H1 (cell line): ENCODE measurements at regions not wholly inside any gene's neighbourhood (a gene's known extent, or its start where the extent isn't known, plus 50 kb on each side); places are given as distances from the start of the nearest gene placed in this dataset.

Experiments
- CTCF ChIA-PET: fragments of 300-600 bp; sonication (Branson Sonifier 250); formaldehyde crosslinking; loops from one replicate; lab custom pipeline; 2021; ENCODE audit not compliant: partially characterized antibody; lab: Charles Lee
- POLR2A ChIA-PET: fragments of 300-600 bp; sonication (Branson Sonifier 250); formaldehyde crosslinking; loops from one replicate; lab custom pipeline; 2021; ENCODE audit warnings: inconsistent platforms; ENCODE audit not compliant: partially characterized antibody; lab: Charles Lee
- DNase-seq, 2 experiments: peaks; one replicate each; pipeline versions ENCODE4 v3.0.0 to v3.0.0-alpha.2; 2010 to 2022; ENCODE audit warnings: low spot score in 2 of 2, low read depth in 1 of 2, mixed read lengths in 1 of 2
- FAIRE-seq: peaks from 2 replicates; lab custom pipeline; 2011; peaks lifted over from hg19 to GRCh38; lab: Jason Lieb, UNC
- H2AFZ ChIP-seq: 2 replicates; pipeline ENCODE4 v1.8.1; 2012; ENCODE audit warnings: low read length, inconsistent platforms
- H2AK5ac ChIP-seq: 2 replicates; pipeline ENCODE4 v1.6.1; 2013; ENCODE audit warnings: low read depth, low read length
- H2BK120ac ChIP-seq: replicated peaks from 2 replicates; pipeline ENCODE3; 2013; ENCODE audit warnings: low read depth, low read length, inconsistent platforms
- H2BK12ac ChIP-seq: 2 replicates; pipeline ENCODE4 v1.6.1; 2013; ENCODE audit warnings: low read depth, low read length
- H2BK15ac ChIP-seq: 2 replicates; pipeline ENCODE4 v1.6.1; 2013; ENCODE audit warnings: low read length
- H2BK20ac ChIP-seq: 2 replicates; pipeline ENCODE4 v1.6.1; 2013; ENCODE audit warnings: low read length
- H2BK5ac ChIP-seq: 2 replicates; pipeline ENCODE4 v1.6.1; 2013; ENCODE audit warnings: low read depth, low read length
- H3K14ac ChIP-seq: 2 replicates; pipeline ENCODE4 v1.6.1; 2013; ENCODE audit warnings: inconsistent platforms; ENCODE audit not compliant: insufficient read length
- H3K18ac ChIP-seq: 2 replicates; pipeline ENCODE4 v1.6.1; 2013; ENCODE audit warnings: low read length; ENCODE audit errors: extremely low read depth
- H3K23ac ChIP-seq: 2 replicates; pipeline ENCODE4 v1.6.1; 2013; ENCODE audit warnings: inconsistent platforms; ENCODE audit not compliant: insufficient read length
- H3K23me2 ChIP-seq: 2 replicates; pipeline ENCODE4 v1.6.1; 2013; ENCODE audit warnings: low read depth, low read length
- H3K27ac ChIP-seq: 2 replicates; pipeline ENCODE4 v1.6.1; 2011; ENCODE audit warnings: low read depth, low read length, inconsistent platforms
- H3K27me3 ChIP-seq, 4 experiments: replicated peaks in 1 of 4; 1 replicate in 1 of 4; 2 replicates in 3 of 4; pipeline versions ENCODE4 v1.6.1 to v1.8.1; 2011 to 2013; ENCODE audit warnings: low read length in 3 of 4, mild to moderate bottlenecking in 3 of 4, inconsistent platforms in 2 of 4, mixed read lengths in 2 of 4, moderate library complexity in 1 of 4; ENCODE audit not compliant: control insufficient read depth in 3 of 4, insufficient read depth in 3 of 4; ENCODE audit errors: extremely low read depth in 1 of 4
- H3K36me3 ChIP-seq, 4 experiments: 2 replicates each; pipeline versions ENCODE4 v1.6.1 to v1.8.1; 2011 to 2013; ENCODE audit warnings: mild to moderate bottlenecking in 4 of 4, low read length in 3 of 4, moderate library complexity in 2 of 4, control low read depth in 1 of 4, inconsistent platforms in 1 of 4; ENCODE audit not compliant: insufficient read depth in 4 of 4, control insufficient read depth in 2 of 4
- H3K4ac ChIP-seq: replicated peaks from 2 replicates; pipeline ENCODE3; 2013; ENCODE audit warnings: low read length, low read depth, mixed read lengths, inconsistent platforms; ENCODE audit not compliant: insufficient read length
- H3K4me1 ChIP-seq, 4 experiments: replicated peaks in 1 of 4; 1 replicate in 1 of 4; 2 replicates in 3 of 4; pipeline versions ENCODE4 v1.6.1 to v1.8.1; 2011 to 2013; ENCODE audit warnings: low read length in 3 of 4, inconsistent platforms in 2 of 4, mixed read lengths in 1 of 4; ENCODE audit not compliant: insufficient read depth in 4 of 4, control insufficient read depth in 3 of 4
- H3K4me2 ChIP-seq, 2 experiments: 2 replicates each; pipeline versions ENCODE4 v1.6.1 to v1.8.1; 2011 to 2013; ENCODE audit warnings: low read depth in 2 of 2, low read length in 2 of 2, control low read depth in 1 of 2, inconsistent platforms in 1 of 2, mild to moderate bottlenecking in 1 of 2; ENCODE audit not compliant: insufficient read depth in 1 of 2
- H3K4me3 ChIP-seq, 4 experiments: fragments of 200-600, 300-600 bp in 1 of 4; sonication (generic), shearing (Covaris generic), sonication (Bioruptor Twin) in 1 of 4; 2 replicates each; pipeline versions ENCODE4 v1.5.1 to v1.8.1; 2011 to 2016; ENCODE audit warnings: low read length in 4 of 4, low read depth in 3 of 4, control low read depth in 2 of 4, inconsistent platforms in 2 of 4, mild to moderate bottlenecking in 2 of 4, mixed read lengths in 1 of 4, moderate library complexity in 1 of 4; ENCODE audit not compliant: insufficient read depth in 2 of 4; ENCODE audit errors: extremely low read depth in 1 of 4
- H3K56ac ChIP-seq: replicated peaks from 2 replicates; pipeline ENCODE3; 2013; ENCODE audit warnings: low read depth, mild to moderate bottlenecking, mixed read lengths, low read length, inconsistent platforms; ENCODE audit not compliant: insufficient read length
- H3K79me1 ChIP-seq: 2 replicates; pipeline ENCODE4 v1.6.1; 2013; ENCODE audit warnings: low read depth, low read length, control low read depth
- H3K79me2 ChIP-seq, 2 experiments: 2 replicates each; pipeline versions ENCODE4 v1.6.1 to v1.8.1; 2012 to 2013; ENCODE audit warnings: low read length in 2 of 2, mild to moderate bottlenecking in 2 of 2, inconsistent platforms in 1 of 2; ENCODE audit not compliant: insufficient read depth in 2 of 2, control insufficient read depth in 1 of 2
- H3K9ac ChIP-seq, 4 experiments: replicated peaks in 1 of 4; 1 replicate in 1 of 4; 2 replicates in 3 of 4; pipeline versions ENCODE4 v1.6.1 to v1.8.1; 2011 to 2013; ENCODE audit warnings: low read depth in 3 of 4, low read length in 3 of 4, control low read depth in 2 of 4, mild to moderate bottlenecking in 2 of 4, moderate library complexity in 2 of 4, inconsistent platforms in 1 of 4; ENCODE audit errors: extremely low read depth in 1 of 4
- H3K9me3 ChIP-seq, 2 experiments: 2 replicates each; pipeline versions ENCODE4 v1.6.1 to v1.8.1; 2012 to 2013; ENCODE audit warnings: mild to moderate bottlenecking in 2 of 2, moderate library complexity in 2 of 2, control low read depth in 1 of 2, inconsistent platforms in 1 of 2, low read depth in 1 of 2, low read length in 1 of 2, mixed read lengths in 1 of 2; ENCODE audit not compliant: insufficient read depth in 2 of 2
- H4K20me1 ChIP-seq, 2 experiments: replicated peaks in 1 of 2; 2 replicates each; pipeline versions ENCODE3 to v1.8.1; 2011 to 2013; ENCODE audit warnings: inconsistent platforms in 2 of 2, low read length in 2 of 2, mild to moderate bottlenecking in 1 of 2; ENCODE audit not compliant: insufficient read depth in 2 of 2, control insufficient read depth in 1 of 2
- H4K5ac ChIP-seq: 2 replicates; pipeline ENCODE4 v1.6.1; 2013; ENCODE audit warnings: low read length, low read depth, mixed read lengths, inconsistent platforms; ENCODE audit not compliant: insufficient read length
- H4K8ac ChIP-seq: 2 replicates; pipeline ENCODE4 v1.8.0; 2013; ENCODE audit warnings: mild to moderate bottlenecking, moderate library complexity, low read length, inconsistent platforms; ENCODE audit not compliant: insufficient read depth; ENCODE audit errors: extremely low read depth
- H4K91ac ChIP-seq: replicated peaks from 2 replicates; pipeline ENCODE3; 2013; ENCODE audit warnings: low read length, mixed read lengths, inconsistent platforms; ENCODE audit not compliant: insufficient read length
- ASH2L ChIP-seq: fragments of 200-600, 300-600 bp; sonication (generic); IDR thresholded peaks from one replicate; pipeline ENCODE4 v1.7.1; 2017; ENCODE audit warnings: low read length
- ATF3 ChIP-seq: IDR thresholded peaks from 2 replicates; pipeline ENCODE4 v1.6.1; 2011; ENCODE audit warnings: low read depth, mild to moderate bottlenecking, low read length; ENCODE audit not compliant: insufficient read depth
- BRCA1 ChIP-seq: IDR thresholded peaks from 2 replicates; pipeline ENCODE4 v1.6.1; 2012; ENCODE audit warnings: low read depth, low read length, improper control_type of control experiment
- CBX5 ChIP-seq: fragments of 300-800, 300-1000 bp; sonication (generic); IDR thresholded peaks from 2 replicates; pipeline ENCODE4 v1.7.1; 2016; ENCODE audit warnings: antibody characterized with exemption, low read length, low read depth
- CEBPB ChIP-seq: IDR thresholded peaks from 2 replicates; pipeline ENCODE4 v1.6.1; 2012; ENCODE audit warnings: low read depth, low read length
- GABPA ChIP-seq: IDR thresholded peaks from 2 replicates; pipeline ENCODE4 v1.6.1; 2011; ENCODE audit warnings: mild to moderate bottlenecking, low read length, moderate library complexity, borderline replicate concordance; ENCODE audit not compliant: insufficient read depth
- HDAC6 ChIP-seq: IDR thresholded peaks from one replicate; pipeline ENCODE4 v1.7.1; 2012; ENCODE audit warnings: low read depth, mild to moderate bottlenecking, inconsistent platforms, low read length, moderate library complexity
- KDM1A ChIP-seq: fragments of 200-600, 300-600 bp; sonication (generic); IDR thresholded peaks from 2 replicates; pipeline ENCODE4 v1.7.1; 2016; ENCODE audit warnings: mild to moderate bottlenecking, low read length, borderline replicate concordance
- KDM5A ChIP-seq: fragments of 200-600 bp; IDR thresholded peaks from 2 replicates; pipeline ENCODE4 v1.7.1; 2012; ENCODE audit warnings: mild to moderate bottlenecking, low read length, inconsistent platforms, mixed read lengths
- RAD21 ChIP-seq, 2 experiments: IDR thresholded peaks in 1 of 2; conservative IDR thresholded peaks in 1 of 2; 2 replicates each; pipeline ENCODE4 v1.6.1; 2011; ENCODE audit warnings: low read depth in 2 of 2, low read length in 2 of 2, improper control_type of control experiment in 1 of 2, inconsistent platforms in 1 of 2, mild to moderate bottlenecking in 1 of 2, moderate library complexity in 1 of 2
- RXRA ChIP-seq: IDR thresholded peaks from 2 replicates; pipeline ENCODE4 v1.6.1; 2011; ENCODE audit warnings: low read depth, mild to moderate bottlenecking, low read length, moderate library complexity; ENCODE audit not compliant: insufficient read depth
- YY1 ChIP-seq: IDR thresholded peaks from 2 replicates; pipeline ENCODE4 v1.6.1; 2011; ENCODE audit warnings: low read depth, mild to moderate bottlenecking, low read length
- WGBS, 2 experiments: shearing (Covaris generic) in 1 of 2; methylation state at CpG; one replicate each; pipeline versions ENCODE4 v1.1.6 to v1.1.7; 2013 to 2015; ENCODE audit warnings: low lambda C conversion rate in 2 of 2, mixed read lengths in 2 of 2, inconsistent platforms in 1 of 2, low coverage in 1 of 2, missing lambda C conversion rate in 1 of 2; ENCODE audit not compliant: insufficient replicate concordance in 2 of 2, insufficient coverage in 1 of 2, insufficient read length in 1 of 2; ENCODE audit errors: extremely low coverage in 1 of 2, missing lambda C conversion rate in 1 of 2; 5-methylcytosine and 5-hydroxymethylcytosine counted together

- no peaks in the 10 kb centered on the region for H3K36me3 ChIP-seq
- H3K9ac ChIP-seq = no peak overlapping the region
- no peak overlapping the region for H3K18ac ChIP-seq
- H2AK5ac ChIP-seq = no peak overlapping the region
- H3K4me1 ChIP-seq = no peaks in the 10 kb centered on the region
- no peak overlapping the region for H2BK12ac ChIP-seq
- H3K56ac ChIP-seq = no peak overlapping the region
- no peak overlapping the region for H3K23ac ChIP-seq
- ChIA-PET CTCF (interaction anchor here (1.1 to 1.8 kb wide), 2 partner anchors 27 to 28 kb away, joined by 4 to 5 read pairs; no protein-coding TSS in a partner anchor), POLR2A (no interaction called here)
- no peak overlapping the region for H4K8ac ChIP-seq
- no peak for TF ChIP-seq ASH2L
- no peak for TF ChIP-seq ATF3
- TF ChIP-seq KDM1A = no peak
- TF ChIP-seq KDM5A = no peak
- TF ChIP-seq RXRA = no peak
- TF ChIP-seq BRCA1 = no peak
- TF ChIP-seq HDAC6 = no peak
- TF ChIP-seq CEBPB = no peak
- TF ChIP-seq GABPA = no peak
- no peak for TF ChIP-seq RAD21 (IDR thresholded peaks at IDR 0.05 in 1 of 2, conservative IDR thresholded peaks at IDR 0.05 in 1 of 2; ENCODE audit: low read depth in 2 of 2, low read length in 2 of 2)
- TF ChIP-seq CBX5 = no peak
- no peak for TF ChIP-seq YY1
- H2AFZ ChIP-seq = no peak overlapping the region
- 93% methylated on average over 2 of the region's 2 CpGs; no CpG with 5 or more reads in 1 of the 2 experiments for WGBS, 2 experiments
- no peak overlapping the region for H2BK120ac ChIP-seq
- H3K79me2 ChIP-seq = no peaks in the 10 kb centered on the region
- no peak overlapping the region for H3K4me3 ChIP-seq
- no peaks in the 10 kb centered on the region for H3K23me2 ChIP-seq
- no peak overlapping the region for H2BK20ac ChIP-seq
- H3K4me2 ChIP-seq = no peak overlapping the region
- no peak for DNase-seq
- FAIRE-seq = no peak
- no peak overlapping the region for H2BK15ac ChIP-seq
- no peaks in the 10 kb centered on the region for H4K20me1 ChIP-seq
- no peaks in the 10 kb centered on the region for H3K79me1 ChIP-seq
- no peak overlapping the region for H4K91ac ChIP-seq
- H3K14ac ChIP-seq = no peak overlapping the region
- no peak overlapping the region for H3K4ac ChIP-seq
- no peak overlapping the region for H4K5ac ChIP-seq
- H3K27me3 ChIP-seq = peaks cover 0 to 1% (median 0%) of the 10 kb centered on the region in 4 experiments; a peak in 1 of 7 replicates
- no peak overlapping the region for H3K27ac ChIP-seq
- H3K9me3 ChIP-seq = no peaks in the 10 kb centered on the region
- H2BK5ac ChIP-seq = no peak overlapping the region
These were observed 347.2 kb downstream of the C12orf75 start for GRCh38 chr12:105677672-105678071.
